ENCODE measurements at regions not wholly inside any gene's neighbourhood (a gene's known extent, or its start where the extent isn't known, plus 50 kb on each side); places are given as distances from the start of the nearest gene placed in this dataset.

GRCh38 chr4:12414181-12414812 lies 985.6 kb upstream of the HS3ST1 start:
- H3K9ac ChIP-seq (ENCODE audit: low read depth in 1 of 3, low read length in 3 of 3), result no peak overlapping the region
- H3K4me3 ChIP-seq (ENCODE audit: low read length in 3 of 3), result no peak overlapping the region
- H3K27ac ChIP-seq (ENCODE audit: low read depth, low read length), result no peak overlapping the region
- H3K27me3 ChIP-seq (ENCODE audit: control insufficient read depth in 3 of 3, insufficient read depth in 3 of 3, low read length in 3 of 3), result no peaks in the 10 kb centered on the region
- H3K4me1 ChIP-seq (ENCODE audit: control insufficient read depth in 3 of 3, insufficient read depth in 3 of 3, low read length in 3 of 3), result no peaks in the 10 kb centered on the region
- no peaks in the 10 kb centered on the region for H3K36me3 ChIP-seq (ENCODE audit: control insufficient read depth in 3 of 3, insufficient read depth in 3 of 3, low read length in 3 of 3)
- H3K9me3 ChIP-seq (ENCODE audit: control insufficient read depth in 3 of 3, low read length in 3 of 3), result no peaks in the 10 kb centered on the region

GRCh38 chr4:12411072-12411471 lies 982.4 kb upstream of the HS3ST1 start:
- Histone ChIP-seq H3K27me3 (ENCODE audit: control insufficient read depth in 3 of 3, insufficient read depth in 3 of 3, low read length in 3 of 3) (no peaks in the 10 kb centered on the region), H3K9ac (ENCODE audit: low read depth in 1 of 3, low read length in 3 of 3) (no peak overlapping the region), H3K27ac (ENCODE audit: low read depth, low read length) (no peak overlapping the region), H3K4me3 (ENCODE audit: low read length in 3 of 3) (no peak overlapping the region), H3K36me3 (ENCODE audit: control insufficient read depth in 3 of 3, insufficient read depth in 3 of 3, low read length in 3 of 3) (no peaks in the 10 kb centered on the region), H3K9me3 (ENCODE audit: control insufficient read depth in 3 of 3, low read length in 3 of 3) (peaks cover 0 to 3% (median 0%) of the 10 kb centered on the region in 3 donors), H3K4me1 (ENCODE audit: control insufficient read depth in 3 of 3, insufficient read depth in 3 of 3, low read length in 3 of 3) (no peaks in the 10 kb centered on the region)

- Histone ChIP-seq H3K27ac (ENCODE audit: low read depth, low read length) (no peak overlapping the region), H3K4me1 (ENCODE audit: control insufficient read depth in 3 of 3, insufficient read depth in 3 of 3, low read length in 3 of 3) (no peaks in the 10 kb centered on the region)
Observed at GRCh38 chr4:12409507-12410190, 981.0 kb upstream of the HS3ST1 start.

GRCh38 chr4:12408364-12408763 lies 979.7 kb upstream of the HS3ST1 start:
- H3K36me3 ChIP-seq (ENCODE audit: control insufficient read depth in 3 of 3, insufficient read depth in 3 of 3, low read length in 3 of 3), result no peaks in the 10 kb centered on the region
- H3K4me1 ChIP-seq (ENCODE audit: control insufficient read depth in 3 of 3, insufficient read depth in 3 of 3, low read length in 3 of 3), result no peaks in the 10 kb centered on the region
- no peaks in the 10 kb centered on the region for H3K27me3 ChIP-seq (ENCODE audit: control insufficient read depth in 3 of 3, insufficient read depth in 3 of 3, low read length in 3 of 3)
- H3K9ac ChIP-seq (ENCODE audit: low read depth in 1 of 3, low read length in 3 of 3), result no peak overlapping the region
- peaks cover 0 to 3% (median 0%) of the 10 kb centered on the region in 3 donors for H3K9me3 ChIP-seq (ENCODE audit: control insufficient read depth in 3 of 3, low read length in 3 of 3)
- no peak overlapping the region for H3K4me3 ChIP-seq (ENCODE audit: low read length in 3 of 3)
- no peak overlapping the region for H3K27ac ChIP-seq (ENCODE audit: low read depth, low read length)

More at GRCh38 chr4:12409507-12410190, 981.0 kb upstream of the HS3ST1 start:
- Histone ChIP-seq H3K27me3 (ENCODE audit: control insufficient read depth in 3 of 3, insufficient read depth in 3 of 3, low read length in 3 of 3) (no peaks in the 10 kb centered on the region), H3K9me3 (ENCODE audit: control insufficient read depth in 3 of 3, low read length in 3 of 3) (peaks cover 0 to 3% (median 0%) of the 10 kb centered on the region in 3 donors), H3K36me3 (ENCODE audit: control insufficient read depth in 3 of 3, insufficient read depth in 3 of 3, low read length in 3 of 3) (no peaks in the 10 kb centered on the region), H3K9ac (ENCODE audit: low read depth in 1 of 3, low read length in 3 of 3) (no peak overlapping the region), H3K4me3 (ENCODE audit: low read length in 3 of 3) (no peak overlapping the region)

GRCh38 chr4:12403175-12403574 lies 974.5 kb upstream of the HS3ST1 start:
- Histone ChIP-seq H3K4me3 (ENCODE audit: low read length in 3 of 3) (no peak overlapping the region), H3K27ac (ENCODE audit: low read depth, low read length) (no peak overlapping the region), H3K9ac (ENCODE audit: low read depth in 1 of 3, low read length in 3 of 3) (no peak overlapping the region), H3K4me1 (ENCODE audit: control insufficient read depth in 3 of 3, insufficient read depth in 3 of 3, low read length in 3 of 3) (no peaks in the 10 kb centered on the region), H3K27me3 (ENCODE audit: control insufficient read depth in 3 of 3, insufficient read depth in 3 of 3, low read length in 3 of 3) (no peaks in the 10 kb centered on the region), H3K9me3 (ENCODE audit: control insufficient read depth in 3 of 3, low read length in 3 of 3) (peaks cover 0 to under 1% (median 0%) of the 10 kb centered on the region in 3 donors), H3K36me3 (ENCODE audit: control insufficient read depth in 3 of 3, insufficient read depth in 3 of 3, low read length in 3 of 3) (no peaks in the 10 kb centered on the region)

- no peaks in the 10 kb centered on the region for H3K4me1 ChIP-seq (ENCODE audit: control insufficient read depth in 3 of 3, insufficient read depth in 3 of 3, low read length in 3 of 3)
- H3K27me3 ChIP-seq (ENCODE audit: control insufficient read depth in 3 of 3, insufficient read depth in 3 of 3, low read length in 3 of 3), result no peaks in the 10 kb centered on the region
- H3K36me3 ChIP-seq (ENCODE audit: control insufficient read depth in 3 of 3, insufficient read depth in 3 of 3, low read length in 3 of 3), result no peaks in the 10 kb centered on the region
- H3K27ac ChIP-seq (ENCODE audit: low read depth, low read length), result no peak overlapping the region
- H3K9me3 ChIP-seq (ENCODE audit: control insufficient read depth in 3 of 3, low read length in 3 of 3), result no peaks in the 10 kb centered on the region
- H3K9ac ChIP-seq (ENCODE audit: low read depth in 1 of 3, low read length in 3 of 3), result no peak overlapping the region
- no peak overlapping the region for H3K4me3 ChIP-seq (ENCODE audit: low read length in 3 of 3)
Observed at GRCh38 chr4:12399781-12400180, 971.1 kb upstream of the HS3ST1 start.

GRCh38 chr4:12393631-12394262 lies 965.1 kb upstream of the HS3ST1 start:
- Histone ChIP-seq H3K27ac (ENCODE audit: low read depth, low read length) (peak overlapping the region; percentile 17), H3K4me1 (ENCODE audit: control insufficient read depth in 3 of 3, insufficient read depth in 3 of 3, low read length in 3 of 3) (no peaks in the 10 kb centered on the region), H3K36me3 (ENCODE audit: control insufficient read depth in 3 of 3, insufficient read depth in 3 of 3, low read length in 3 of 3) (no peaks in the 10 kb centered on the region), H3K4me3 (ENCODE audit: low read length in 3 of 3) (no peak overlapping the region), H3K9me3 (ENCODE audit: control insufficient read depth in 3 of 3, low read length in 3 of 3) (no peaks in the 10 kb centered on the region), H3K27me3 (ENCODE audit: control insufficient read depth in 3 of 3, insufficient read depth in 3 of 3, low read length in 3 of 3) (no peaks in the 10 kb centered on the region), H3K9ac (ENCODE audit: low read depth in 1 of 3, low read length in 3 of 3) (no peak overlapping the region)

- Histone ChIP-seq H3K36me3 (ENCODE audit: control insufficient read depth in 3 of 3, insufficient read depth in 3 of 3, low read length in 3 of 3) (no peaks in the 10 kb centered on the region), H3K4me1 (ENCODE audit: control insufficient read depth in 3 of 3, insufficient read depth in 3 of 3, low read length in 3 of 3) (no peaks in the 10 kb centered on the region), H3K9ac (ENCODE audit: low read depth in 1 of 3, low read length in 3 of 3) (no peak overlapping the region), H3K9me3 (ENCODE audit: control insufficient read depth in 3 of 3, low read length in 3 of 3) (no peaks in the 10 kb centered on the region), H3K27me3 (ENCODE audit: control insufficient read depth in 3 of 3, insufficient read depth in 3 of 3, low read length in 3 of 3) (no peaks in the 10 kb centered on the region), H3K27ac (ENCODE audit: low read depth, low read length) (no peak overlapping the region), H3K4me3 (ENCODE audit: low read length in 3 of 3) (no peak overlapping the region)
Observed at GRCh38 chr4:12389604-12390003, 960.9 kb upstream of the HS3ST1 start.

- no peaks in the 10 kb centered on the region for H3K36me3 ChIP-seq (ENCODE audit: control insufficient read depth in 3 of 3, insufficient read depth in 3 of 3, low read length in 3 of 3)
- no peaks in the 10 kb centered on the region for H3K9me3 ChIP-seq (ENCODE audit: control insufficient read depth in 3 of 3, low read length in 3 of 3)
- H3K27ac ChIP-seq (ENCODE audit: low read depth, low read length), result no peak overlapping the region
- H3K4me3 ChIP-seq (ENCODE audit: low read length in 3 of 3), result no peak overlapping the region
- H3K9ac ChIP-seq (ENCODE audit: low read depth in 1 of 3, low read length in 3 of 3), result no peak overlapping the region
- no peaks in the 10 kb centered on the region for H3K27me3 ChIP-seq (ENCODE audit: control insufficient read depth in 3 of 3, insufficient read depth in 3 of 3, low read length in 3 of 3)
- no peaks in the 10 kb centered on the region for H3K4me1 ChIP-seq (ENCODE audit: control insufficient read depth in 3 of 3, insufficient read depth in 3 of 3, low read length in 3 of 3)
Observed at GRCh38 chr4:12382567-12382966, 953.9 kb upstream of the HS3ST1 start.

GRCh38 chr4:12379191-12379590 lies 950.5 kb upstream of the HS3ST1 start:
- H3K27ac ChIP-seq (ENCODE audit: low read depth, low read length), result no peak overlapping the region
- H3K9me3 ChIP-seq (ENCODE audit: control insufficient read depth in 3 of 3, low read length in 3 of 3), result no peaks in the 10 kb centered on the region
- no peaks in the 10 kb centered on the region for H3K27me3 ChIP-seq (ENCODE audit: control insufficient read depth in 3 of 3, insufficient read depth in 3 of 3, low read length in 3 of 3)
- H3K4me1 ChIP-seq (ENCODE audit: control insufficient read depth in 3 of 3, insufficient read depth in 3 of 3, low read length in 3 of 3), result no peaks in the 10 kb centered on the region
- H3K4me3 ChIP-seq (ENCODE audit: low read length in 3 of 3), result no peak overlapping the region
- H3K9ac ChIP-seq (ENCODE audit: low read depth in 1 of 3, low read length in 3 of 3), result no peak overlapping the region
- H3K36me3 ChIP-seq (ENCODE audit: control insufficient read depth in 3 of 3, insufficient read depth in 3 of 3, low read length in 3 of 3), result no peaks in the 10 kb centered on the region

All from skeletal muscle tissue (tissue), 3 donors.